ENCODE measurements at regions not wholly inside any gene's neighbourhood (a gene's known extent, or its start where the extent isn't known, plus 50 kb on each side); places are given as distances from the start of the nearest gene placed in this dataset.
"Not testable (repeated sequence)": the region's sequence is repeated elsewhere in the genome, so short reads cannot be mapped to it uniquely, and the experiment has no call there.

- not testable (repeated sequence) for H3K18ac ChIP-seq (ENCODE audit: low read length); H2BK5ac ChIP-seq (ENCODE audit: low read depth, low read length, poor library complexity); H3K14ac ChIP-seq (ENCODE audit: low read length); DNase-seq; H4K91ac ChIP-seq (ENCODE audit: low read depth, low read length); H3K79me2 ChIP-seq (ENCODE audit: control insufficient read depth, insufficient read depth, low read length, poor library complexity); H2BK12ac ChIP-seq (ENCODE audit: low read length); H3K9me3 ChIP-seq (ENCODE audit: insufficient read depth, low read depth, low read length); H4K12ac ChIP-seq (ENCODE audit: low read depth, low read length); H2AK5ac ChIP-seq (ENCODE audit: low read length); H3K4me1 ChIP-seq (ENCODE audit: control insufficient read depth in 1 of 2, insufficient read depth in 2 of 2, low read length in 2 of 2); H3K27ac ChIP-seq (ENCODE audit: low read depth, low read length); H2BK120ac ChIP-seq (ENCODE audit: insufficient read depth, low read length, poor library complexity); H3K4ac ChIP-seq (ENCODE audit: low read depth, low read length); H3K36me3 ChIP-seq (ENCODE audit: control insufficient read depth in 1 of 2, insufficient read depth in 2 of 2, low read length in 2 of 2); H4K8ac ChIP-seq (ENCODE audit: low read depth, low read length); H3K79me1 ChIP-seq (ENCODE audit: low read length); H3K4me2 ChIP-seq (ENCODE audit: low read length); H3K27me3 ChIP-seq (ENCODE audit: insufficient read depth, low read length); H3K4me3 ChIP-seq (ENCODE audit: low read depth, low read length); H3K9ac ChIP-seq (ENCODE audit: low read length); H3K23ac ChIP-seq (ENCODE audit: low read length)
- WGBS (ENCODE audit: extremely low coverage, insufficient coverage, insufficient read length), result no CpG with 5 or more reads among the region's 5 CpGs
- peak overlapping the region; percentile 69 for H2AFZ ChIP-seq (ENCODE audit: insufficient read depth, low read length, poor library complexity)
Measured at GRCh38 chr7:38331853-38332595, 58.6 kb upstream of the TARP start.

DNA sequence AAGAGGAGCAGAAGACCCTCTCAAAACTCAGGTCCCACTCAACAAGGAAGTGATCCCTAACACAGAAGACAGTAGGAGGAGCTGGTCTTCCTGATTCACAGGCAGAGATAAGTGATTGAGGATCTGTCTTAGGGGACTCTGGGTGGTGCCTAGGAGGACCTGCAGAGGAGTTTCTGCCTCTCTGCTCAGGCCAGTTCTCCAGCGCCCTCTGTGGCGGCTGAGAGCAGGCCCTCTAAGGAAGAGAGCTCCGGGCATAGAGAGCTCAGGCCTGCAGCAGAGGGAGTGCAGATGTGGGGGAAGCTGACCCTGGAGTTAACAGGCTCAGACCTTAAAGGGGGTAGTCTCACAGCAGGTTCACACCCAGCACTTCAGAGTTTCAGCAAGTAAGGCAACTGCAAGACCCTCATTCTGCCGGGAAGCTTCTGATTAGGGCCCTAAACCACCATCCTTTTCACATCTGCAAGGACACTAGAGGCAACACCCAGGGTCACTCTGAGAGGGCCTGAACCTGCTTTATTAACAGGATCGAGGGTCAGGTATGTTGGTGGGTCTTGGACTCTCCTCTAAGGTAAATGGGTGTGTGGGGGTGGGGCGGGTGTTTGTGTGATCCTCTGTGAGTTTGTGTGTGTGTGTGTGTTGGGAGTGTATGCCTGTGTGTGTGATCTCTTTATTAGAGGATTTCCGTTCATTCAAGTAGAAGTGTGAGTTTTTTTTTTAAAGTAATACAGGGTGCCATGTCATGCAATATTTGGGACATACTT is 57.6 kb upstream of the TARP start:
- no peak overlapping the region for H4K12ac ChIP-seq (ENCODE audit: low read depth, low read length)
- H3K79me2 ChIP-seq (ENCODE audit: control insufficient read depth, insufficient read depth, low read length, poor library complexity), result no peaks in the 10 kb centered on the region
- no peak overlapping the region for H3K9ac ChIP-seq (ENCODE audit: low read length)
- no peak overlapping the region for H2AK5ac ChIP-seq (ENCODE audit: low read length)
- H3K79me1 ChIP-seq (ENCODE audit: low read length), result no peaks in the 10 kb centered on the region
- no peak overlapping the region for H3K4ac ChIP-seq (ENCODE audit: low read depth, low read length)
- H4K8ac ChIP-seq (ENCODE audit: low read depth, low read length), result no peak overlapping the region
- no peak overlapping the region for H2BK120ac ChIP-seq (ENCODE audit: insufficient read depth, low read length, poor library complexity)
- H3K4me3 ChIP-seq (ENCODE audit: low read depth, low read length), result no peak overlapping the region
- no peak overlapping the region for H2BK12ac ChIP-seq (ENCODE audit: low read length)
- H3K27ac ChIP-seq (ENCODE audit: low read depth, low read length), result no peak overlapping the region
- WGBS (ENCODE audit: extremely low coverage, insufficient coverage, insufficient read length), result no CpG with 5 or more reads among the region's 7 CpGs
- H3K36me3 ChIP-seq (ENCODE audit: control insufficient read depth in 1 of 2, insufficient read depth in 2 of 2, low read length in 2 of 2), result no peaks in the 10 kb centered on the region
- H3K23ac ChIP-seq (ENCODE audit: low read length), result no peak overlapping the region
- no peak overlapping the region for H2AFZ ChIP-seq (ENCODE audit: insufficient read depth, low read length, poor library complexity)
- no peak overlapping the region for H3K4me2 ChIP-seq (ENCODE audit: low read length)
- H3K9me3 ChIP-seq (ENCODE audit: insufficient read depth, low read depth, low read length), result no peaks in the 10 kb centered on the region
- H2BK5ac ChIP-seq (ENCODE audit: low read depth, low read length, poor library complexity), result no peak overlapping the region
- no peaks in the 10 kb centered on the region for H3K27me3 ChIP-seq (ENCODE audit: insufficient read depth, low read length)
- no peak overlapping the region for H3K18ac ChIP-seq (ENCODE audit: low read length)
- peaks cover 0 to 4% of the 10 kb centered on the region in 2 experiments for H3K4me1 ChIP-seq (ENCODE audit: control insufficient read depth in 1 of 2, insufficient read depth in 2 of 2, low read length in 2 of 2)
- no peak for DNase-seq
- H3K14ac ChIP-seq (ENCODE audit: low read length), result no peak overlapping the region
- H4K91ac ChIP-seq (ENCODE audit: low read depth, low read length), result no peak overlapping the region

DNA sequence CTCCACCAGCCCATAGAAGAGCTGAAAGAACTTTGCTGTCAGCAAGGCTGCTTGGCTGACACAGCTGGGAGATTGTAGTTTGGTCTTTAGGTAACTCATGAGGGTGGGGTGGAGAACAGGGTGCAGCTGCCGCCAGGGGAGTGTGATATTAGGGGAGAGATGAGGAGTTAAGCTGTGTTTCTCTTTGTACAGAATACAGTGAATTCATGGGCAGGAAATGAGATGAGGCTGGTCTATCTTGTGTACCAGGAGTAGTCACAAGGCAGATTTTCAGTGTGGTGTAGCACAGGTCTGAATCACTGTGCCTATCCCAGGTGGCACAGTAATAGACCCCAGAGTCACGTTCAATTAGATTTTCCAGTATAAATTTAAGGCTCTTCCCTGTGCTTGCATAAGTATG is 56.6 kb upstream of the TARP start:
- H3K79me2 ChIP-seq (ENCODE audit: control insufficient read depth, insufficient read depth, low read length, poor library complexity), result no peaks in the 10 kb centered on the region
- no peak overlapping the region for H2AFZ ChIP-seq (ENCODE audit: insufficient read depth, low read length, poor library complexity)
- no peaks in the 10 kb centered on the region for H3K27me3 ChIP-seq (ENCODE audit: insufficient read depth, low read length)
- H3K14ac ChIP-seq (ENCODE audit: low read length), result no peak overlapping the region
- H2AK5ac ChIP-seq (ENCODE audit: low read length), result no peak overlapping the region
- WGBS (ENCODE audit: extremely low coverage, insufficient coverage, insufficient read length), result no CpG with 5 or more reads among the region's 2 CpGs
- H4K91ac ChIP-seq (ENCODE audit: low read depth, low read length), result no peak overlapping the region
- no peak overlapping the region for H3K9ac ChIP-seq (ENCODE audit: low read length)
- H3K79me1 ChIP-seq (ENCODE audit: low read length), result no peaks in the 10 kb centered on the region
- peaks cover 0 to 2% of the 10 kb centered on the region in 2 experiments for H3K4me1 ChIP-seq (ENCODE audit: control insufficient read depth in 1 of 2, insufficient read depth in 2 of 2, low read length in 2 of 2)
- H3K4ac ChIP-seq (ENCODE audit: low read depth, low read length), result no peak overlapping the region
- no peak overlapping the region for H2BK5ac ChIP-seq (ENCODE audit: low read depth, low read length, poor library complexity)
- H3K23ac ChIP-seq (ENCODE audit: low read length), result no peak overlapping the region
- H3K4me2 ChIP-seq (ENCODE audit: low read length), result no peak overlapping the region
- H2BK120ac ChIP-seq (ENCODE audit: insufficient read depth, low read length, poor library complexity), result no peak overlapping the region
- no peak overlapping the region for H4K12ac ChIP-seq (ENCODE audit: low read depth, low read length)
- no peak for DNase-seq
- H3K27ac ChIP-seq (ENCODE audit: low read depth, low read length), result no peak overlapping the region
- no peaks in the 10 kb centered on the region for H3K9me3 ChIP-seq (ENCODE audit: insufficient read depth, low read depth, low read length)
- no peak overlapping the region for H3K18ac ChIP-seq (ENCODE audit: low read length)
- H3K4me3 ChIP-seq (ENCODE audit: low read depth, low read length), result no peak overlapping the region
- H2BK12ac ChIP-seq (ENCODE audit: low read length), result no peak overlapping the region
- H3K36me3 ChIP-seq (ENCODE audit: control insufficient read depth in 1 of 2, insufficient read depth in 2 of 2, low read length in 2 of 2), result no peaks in the 10 kb centered on the region
- H4K8ac ChIP-seq (ENCODE audit: low read depth, low read length), result no peak overlapping the region

- Histone ChIP-seq H3K14ac (ENCODE audit: low read length) (no peak overlapping the region), H2AK5ac (ENCODE audit: low read length) (no peak overlapping the region), H2AFZ (ENCODE audit: insufficient read depth, low read length, poor library complexity) (no peak overlapping the region), H3K79me1 (ENCODE audit: low read length) (no peaks in the 10 kb centered on the region), H2BK12ac (ENCODE audit: low read length) (no peak overlapping the region), H4K91ac (ENCODE audit: low read depth, low read length) (no peak overlapping the region), H4K8ac (ENCODE audit: low read depth, low read length) (no peak overlapping the region), H2BK5ac (ENCODE audit: low read depth, low read length, poor library complexity) (no peak overlapping the region), H3K9me3 (ENCODE audit: insufficient read depth, low read depth, low read length) (no peaks in the 10 kb centered on the region), H4K12ac (ENCODE audit: low read depth, low read length) (no peak overlapping the region), H3K79me2 (ENCODE audit: control insufficient read depth, insufficient read depth, low read length, poor library complexity) (no peaks in the 10 kb centered on the region), H3K4ac (ENCODE audit: low read depth, low read length) (no peak overlapping the region), H3K27ac (ENCODE audit: low read depth, low read length) (no peak overlapping the region), H3K4me3 (ENCODE audit: low read depth, low read length) (no peak overlapping the region), H3K9ac (ENCODE audit: low read length) (peak overlapping the region; percentile 21), H3K23ac (ENCODE audit: low read length) (no peak overlapping the region), H3K36me3 (ENCODE audit: control insufficient read depth in 1 of 2, insufficient read depth in 2 of 2, low read length in 2 of 2) (no peaks in the 10 kb centered on the region), H3K18ac (ENCODE audit: low read length) (no peak overlapping the region), H3K4me1 (ENCODE audit: control insufficient read depth in 1 of 2, insufficient read depth in 2 of 2, low read length in 2 of 2) (peaks cover 0 to 2% of the 10 kb centered on the region in 2 experiments), H3K27me3 (ENCODE audit: insufficient read depth, low read length) (no peaks in the 10 kb centered on the region), H2BK120ac (ENCODE audit: insufficient read depth, low read length, poor library complexity) (no peak overlapping the region), H3K4me2 (ENCODE audit: low read length) (no peak overlapping the region)
- no CpG with 5 or more reads among the region's 5 CpGs for WGBS (ENCODE audit: extremely low coverage, insufficient coverage, insufficient read length)
- DNase-seq, result no peak
Measured at GRCh38 chr7:38329340-38329739, 55.9 kb upstream of the TARP start.

Measured in trophoblast cell (in vitro differentiated cells and primary cell).